ENCODE measurements at regions not wholly inside any gene's neighbourhood (a gene's known extent, or its start where the extent isn't known, plus 50 kb on each side); places are given as distances from the start of the nearest gene placed in this dataset.

DNA sequence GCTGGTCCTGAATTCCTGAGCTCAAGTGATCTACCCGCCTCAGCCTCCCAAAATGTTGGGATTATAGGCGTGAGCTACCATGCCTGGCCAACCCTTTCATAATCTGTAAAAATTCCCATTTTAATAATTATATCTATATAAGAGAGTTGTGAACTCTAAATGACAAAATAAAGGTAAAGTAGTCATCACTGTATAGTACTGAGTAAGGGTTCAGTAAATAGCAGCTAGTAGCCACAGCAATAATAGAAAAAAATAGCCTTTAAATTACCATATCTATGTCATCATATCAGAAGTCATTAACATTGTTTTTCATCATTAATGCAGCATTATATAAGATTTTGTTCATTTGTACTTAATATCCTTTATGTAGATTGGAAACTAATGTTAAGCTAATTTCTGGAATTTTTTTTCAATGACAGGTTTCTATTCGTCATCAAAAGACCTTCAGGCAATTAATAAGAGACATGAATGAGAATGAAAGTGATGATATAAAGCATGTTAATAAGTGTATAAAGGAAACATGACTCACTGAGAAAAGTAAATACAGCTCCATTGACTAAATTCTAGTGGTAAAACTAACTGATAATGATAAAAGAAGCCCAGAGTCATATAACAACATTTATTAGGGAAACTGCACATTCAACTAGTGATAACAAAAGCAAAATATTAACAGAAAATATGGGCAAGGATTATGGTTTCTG is 85.9 kb upstream of the UGT8 start:
- TF ChIP-seq, protein P1, sequence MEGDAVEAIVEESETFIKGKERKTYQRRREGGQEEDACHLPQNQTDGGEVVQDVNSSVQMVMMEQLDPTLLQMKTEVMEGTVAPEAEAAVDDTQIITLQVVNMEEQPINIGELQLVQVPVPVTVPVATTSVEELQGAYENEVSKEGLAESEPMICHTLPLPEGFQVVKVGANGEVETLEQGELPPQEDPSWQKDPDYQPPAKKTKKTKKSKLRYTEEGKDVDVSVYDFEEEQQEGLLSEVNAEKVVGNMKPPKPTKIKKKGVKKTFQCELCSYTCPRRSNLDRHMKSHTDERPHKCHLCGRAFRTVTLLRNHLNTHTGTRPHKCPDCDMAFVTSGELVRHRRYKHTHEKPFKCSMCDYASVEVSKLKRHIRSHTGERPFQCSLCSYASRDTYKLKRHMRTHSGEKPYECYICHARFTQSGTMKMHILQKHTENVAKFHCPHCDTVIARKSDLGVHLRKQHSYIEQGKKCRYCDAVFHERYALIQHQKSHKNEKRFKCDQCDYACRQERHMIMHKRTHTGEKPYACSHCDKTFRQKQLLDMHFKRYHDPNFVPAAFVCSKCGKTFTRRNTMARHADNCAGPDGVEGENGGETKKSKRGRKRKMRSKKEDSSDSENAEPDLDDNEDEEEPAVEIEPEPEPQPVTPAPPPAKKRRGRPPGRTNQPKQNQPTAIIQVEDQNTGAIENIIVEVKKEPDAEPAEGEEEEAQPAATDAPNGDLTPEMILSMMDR (IDR thresholded peaks at IDR 0.05) = no peak
- no peak for TF ChIP-seq POLR2A (IDR thresholded peaks at IDR 0.05)

All from testis (tissue), 2 donors.